ENCODE measurements at regions not wholly inside any gene's neighbourhood (a gene's known extent, or its start where the extent isn't known, plus 50 kb on each side); places are given as distances from the start of the nearest gene placed in this dataset.

DNA sequence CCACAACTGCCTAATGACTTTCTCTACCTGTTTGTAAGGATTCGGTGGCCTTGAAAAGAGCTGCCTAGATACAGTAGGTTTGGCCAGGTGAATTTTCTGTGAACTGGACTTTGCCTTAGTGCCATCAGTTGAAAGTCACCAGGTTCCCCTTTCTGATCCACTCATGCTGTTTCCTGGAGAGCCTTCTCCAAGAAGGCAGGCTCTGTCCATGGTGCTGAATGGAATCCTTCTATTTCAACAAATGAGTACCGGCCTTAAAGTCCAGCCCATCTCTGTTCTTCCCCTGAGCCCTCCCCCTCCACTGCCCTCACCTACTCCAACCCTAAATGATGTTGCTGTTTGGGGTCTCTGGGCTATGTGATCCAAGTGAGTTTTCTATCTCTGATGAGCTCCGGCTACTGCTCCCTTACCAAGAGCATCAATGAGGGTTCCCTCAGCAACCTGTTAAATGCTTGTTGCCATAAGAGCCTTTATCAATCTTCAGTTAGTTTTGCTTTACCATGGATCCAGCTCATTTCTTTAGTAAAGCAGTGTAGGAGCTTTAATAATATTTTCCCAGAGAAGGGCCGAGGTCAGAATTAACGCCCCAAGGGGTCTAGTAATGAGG lies 500.4 kb downstream of the PTPRU start:
- no peak for FAIRE-seq

DNA sequence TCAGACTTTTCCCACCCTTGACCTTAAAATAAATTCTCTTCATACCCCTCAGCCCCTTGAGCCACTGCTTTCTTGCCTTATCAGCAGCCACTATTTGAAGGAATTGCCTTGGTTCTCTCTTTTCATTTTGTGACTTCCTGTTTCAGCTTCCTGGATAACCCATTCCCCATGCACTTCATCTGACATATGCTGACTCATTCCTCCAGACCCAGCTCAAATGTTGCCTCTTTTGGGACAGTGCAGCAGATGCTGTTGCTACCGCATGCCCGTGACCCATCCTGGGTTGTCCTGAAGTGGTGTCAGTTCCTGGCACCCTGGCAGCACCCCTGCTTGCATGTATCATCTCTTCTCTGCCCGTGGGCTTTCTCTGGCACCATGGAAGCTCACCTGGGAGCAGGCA lies 496.1 kb downstream of the PTPRU start:
- DNase-seq (ENCODE audit: insufficient read length, low spot score) (no peak), FAIRE-seq (no peak)
- TF ChIP-seq PAX5 (IDR thresholded peaks at IDR 0.05; ENCODE audit: insufficient read depth, low read length, severe bottlenecking) (no peak), POU2F2 (IDR thresholded peaks at IDR 0.05; ENCODE audit: low read depth, low read length) (no peak), POLR2A (IDR thresholded peaks at IDR 0.05; ENCODE audit: low read depth, low read length) (no peak), TAF1 (IDR thresholded peaks at IDR 0.05; ENCODE audit: low read depth, low read length) (no peak), SPI1 (IDR thresholded peaks at IDR 0.05; ENCODE audit: low read depth, low read length) (no peak), POLR2AphosphoS5 (IDR thresholded peaks at IDR 0.05; ENCODE audit: low read depth, low read length) (no peak)

More for the DNA sequence above, 500.4 kb downstream of the PTPRU start:
- no peak for DNase-seq (ENCODE audit: insufficient read length, low spot score)
- TF ChIP-seq POU2F2 (IDR thresholded peaks at IDR 0.05; ENCODE audit: low read depth, low read length) (no peak), TAF1 (IDR thresholded peaks at IDR 0.05; ENCODE audit: low read depth, low read length) (no peak), SPI1 (IDR thresholded peaks at IDR 0.05; ENCODE audit: low read depth, low read length) (no peak), POLR2AphosphoS5 (IDR thresholded peaks at IDR 0.05; ENCODE audit: low read depth, low read length) (no peak), PAX5 (IDR thresholded peaks at IDR 0.05; ENCODE audit: insufficient read depth, low read length, severe bottlenecking) (no peak), POLR2A (IDR thresholded peaks at IDR 0.05; ENCODE audit: low read depth, low read length) (no peak)

- DNase-seq (ENCODE audit: insufficient read length, low spot score) (no peak), FAIRE-seq (no peak)
- TF ChIP-seq TAF1 (IDR thresholded peaks at IDR 0.05; ENCODE audit: low read depth, low read length): no peak
These were observed 494.3 kb downstream of the PTPRU start for GRCh38 chr1:29730623-29731022.

DNA sequence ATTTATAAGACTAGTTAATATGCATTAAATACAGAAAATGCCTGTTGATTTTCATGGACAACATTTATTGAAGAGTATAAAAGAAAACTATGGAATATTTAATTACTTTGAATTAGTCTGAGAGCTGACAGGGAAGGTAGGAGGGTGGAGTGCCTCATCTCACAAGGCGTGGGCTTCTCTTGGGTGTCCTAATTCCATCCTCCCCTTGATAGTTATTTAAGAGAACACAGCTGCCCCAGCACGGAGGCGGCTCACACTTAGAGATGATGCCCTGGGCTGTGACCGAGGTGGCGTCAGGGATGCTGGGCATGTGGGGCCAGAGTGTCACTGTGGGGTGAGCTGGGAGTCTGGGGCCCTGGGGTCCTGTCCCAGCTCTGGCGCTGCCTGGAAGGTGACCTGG lies 493.0 kb downstream of the PTPRU start:
- TF ChIP-seq POLR2AphosphoS5 (IDR thresholded peaks at IDR 0.05; ENCODE audit: low read depth, low read length) (no peak), PAX5 (IDR thresholded peaks at IDR 0.05; ENCODE audit: insufficient read depth, low read length, severe bottlenecking) (no peak)
- no peak for FAIRE-seq
- DNase-seq (ENCODE audit: insufficient read length, low spot score): no peak

- DNase-seq (ENCODE audit: insufficient read length, low spot score) (no peak), FAIRE-seq (no peak)
- TF ChIP-seq POLR2AphosphoS5 (IDR thresholded peaks at IDR 0.05; ENCODE audit: low read depth, low read length): no peak
These were observed 492.4 kb downstream of the PTPRU start for GRCh38 chr1:29728703-29729102.

DNA sequence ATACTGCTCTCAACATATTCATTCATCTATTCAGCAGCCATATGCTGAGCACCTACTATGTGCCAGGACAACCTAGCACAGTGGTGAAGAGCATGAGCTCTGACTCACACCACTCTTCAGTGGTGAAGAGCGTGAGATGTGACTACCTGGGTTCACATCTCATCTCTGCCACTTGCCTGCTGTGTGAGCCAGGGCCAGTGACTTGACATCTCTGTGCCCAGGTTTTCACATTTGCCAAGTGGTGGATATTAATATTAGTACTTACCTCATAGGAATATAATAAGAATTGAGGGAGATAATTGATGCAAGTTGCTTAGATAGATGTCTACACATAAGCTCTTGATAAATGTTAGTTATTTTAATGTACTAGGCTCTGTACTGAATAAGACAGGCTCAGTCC lies 488.9 kb downstream of the PTPRU start:
- DNase-seq (ENCODE audit: insufficient read length, low spot score) (no peak), FAIRE-seq (no peak)
- TF ChIP-seq POLR2AphosphoS5 (IDR thresholded peaks at IDR 0.05; ENCODE audit: low read depth, low read length) (no peak), POLR2A (IDR thresholded peaks at IDR 0.05; ENCODE audit: low read depth, low read length) (no peak), TAF1 (IDR thresholded peaks at IDR 0.05; ENCODE audit: low read depth, low read length) (no peak), PAX5 (IDR thresholded peaks at IDR 0.05; ENCODE audit: insufficient read depth, low read length, severe bottlenecking) (no peak), POU2F2 (IDR thresholded peaks at IDR 0.05; ENCODE audit: low read depth, low read length) (no peak), SPI1 (IDR thresholded peaks at IDR 0.05; ENCODE audit: low read depth, low read length) (no peak)

DNA sequence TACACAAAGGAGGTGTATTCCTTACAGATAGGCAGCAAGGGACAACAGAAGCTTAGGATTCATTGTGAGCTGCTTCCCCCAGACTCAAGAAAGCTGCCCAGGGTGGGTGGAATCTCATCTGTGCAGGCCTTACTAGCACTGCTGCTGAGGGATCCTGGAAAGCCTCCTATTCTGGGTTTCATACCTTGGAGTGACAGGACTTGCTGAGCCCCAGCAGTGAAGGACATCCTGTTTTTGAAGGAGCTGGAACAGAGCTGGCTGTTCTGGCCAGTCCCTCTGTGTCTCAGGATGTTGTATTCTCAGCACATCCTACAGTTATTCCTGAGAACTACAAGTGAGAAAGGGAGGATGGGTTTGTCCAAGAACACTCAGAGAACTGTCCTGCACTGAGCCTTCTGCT lies 486.3 kb downstream of the PTPRU start:
- no peak for TF ChIP-seq POLR2AphosphoS5 (IDR thresholded peaks at IDR 0.05; ENCODE audit: low read depth, low read length)
- no peak for TF ChIP-seq PAX5 (IDR thresholded peaks at IDR 0.05; ENCODE audit: insufficient read depth, low read length, severe bottlenecking)
- no peak for TF ChIP-seq POLR2A (IDR thresholded peaks at IDR 0.05; ENCODE audit: low read depth, low read length)
- TF ChIP-seq TAF1 (IDR thresholded peaks at IDR 0.05; ENCODE audit: low read depth, low read length): no peak
- no peak for TF ChIP-seq POU2F2 (IDR thresholded peaks at IDR 0.05; ENCODE audit: low read depth, low read length)
- no peak for TF ChIP-seq SPI1 (IDR thresholded peaks at IDR 0.05; ENCODE audit: low read depth, low read length)
- FAIRE-seq (no peak), DNase-seq (ENCODE audit: insufficient read length, low spot score) (no peak)

DNA sequence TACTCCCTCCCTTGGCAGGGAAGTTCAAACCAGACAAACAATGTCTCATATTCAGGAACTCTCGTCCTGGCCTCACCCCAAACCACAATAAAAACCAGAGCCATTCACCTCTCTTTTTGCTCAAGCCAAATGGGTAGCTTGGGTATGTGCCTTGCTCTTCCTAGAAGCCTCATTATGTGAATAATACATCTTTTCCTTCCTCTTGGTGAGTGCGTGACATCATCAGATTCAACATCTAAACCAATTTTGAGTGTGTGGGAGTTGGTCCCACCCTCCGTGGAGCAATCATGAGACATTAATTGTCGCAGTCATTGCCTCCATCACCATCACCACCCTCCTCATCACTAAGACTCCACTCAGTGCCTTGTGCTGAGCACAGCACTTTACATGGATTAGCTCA lies 482.9 kb downstream of the PTPRU start:
- DNase-seq (ENCODE audit: insufficient read length, low spot score) (no peak), FAIRE-seq (no peak)
- TF ChIP-seq POU2F2 (IDR thresholded peaks at IDR 0.05; ENCODE audit: low read depth, low read length) (no peak), POLR2A (IDR thresholded peaks at IDR 0.05; ENCODE audit: low read depth, low read length) (no peak), TAF1 (IDR thresholded peaks at IDR 0.05; ENCODE audit: low read depth, low read length) (no peak), SPI1 (IDR thresholded peaks at IDR 0.05; ENCODE audit: low read depth, low read length) (no peak), PAX5 (IDR thresholded peaks at IDR 0.05; ENCODE audit: insufficient read depth, low read length, severe bottlenecking) (no peak), POLR2AphosphoS5 (IDR thresholded peaks at IDR 0.05; ENCODE audit: low read depth, low read length) (no peak)

- no peak for FAIRE-seq
- TF ChIP-seq POU2F2 (IDR thresholded peaks at IDR 0.05; ENCODE audit: low read depth, low read length) (no peak), PAX5 (IDR thresholded peaks at IDR 0.05; ENCODE audit: insufficient read depth, low read length, severe bottlenecking) (no peak), SPI1 (IDR thresholded peaks at IDR 0.05; ENCODE audit: low read depth, low read length) (no peak), POLR2A (IDR thresholded peaks at IDR 0.05; ENCODE audit: low read depth, low read length) (no peak), POLR2AphosphoS5 (IDR thresholded peaks at IDR 0.05; ENCODE audit: low read depth, low read length) (no peak), TAF1 (IDR thresholded peaks at IDR 0.05; ENCODE audit: low read depth, low read length) (no peak)
- DNase-seq (ENCODE audit: insufficient read length, low spot score): no peak
These were observed 482.5 kb downstream of the PTPRU start for GRCh38 chr1:29718791-29719190.

- no peak for DNase-seq (ENCODE audit: insufficient read length, low spot score)
- TF ChIP-seq TAF1 (IDR thresholded peaks at IDR 0.05; ENCODE audit: low read depth, low read length) (no peak), SPI1 (IDR thresholded peaks at IDR 0.05; ENCODE audit: low read depth, low read length) (no peak), POU2F2 (IDR thresholded peaks at IDR 0.05; ENCODE audit: low read depth, low read length) (no peak), POLR2A (IDR thresholded peaks at IDR 0.05; ENCODE audit: low read depth, low read length) (no peak), PAX5 (IDR thresholded peaks at IDR 0.05; ENCODE audit: insufficient read depth, low read length, severe bottlenecking) (no peak), POLR2AphosphoS5 (IDR thresholded peaks at IDR 0.05; ENCODE audit: low read depth, low read length) (no peak)
- no peak for FAIRE-seq
These were observed 480.0 kb downstream of the PTPRU start for GRCh38 chr1:29716306-29716705.
